Adrenal gland (tissue), 9 donors: ENCODE measurements at regions not wholly inside any gene's neighbourhood (a gene's known extent, or its start where the extent isn't known, plus 50 kb on each side); places are given as distances from the start of the nearest gene placed in this dataset.

ENCODE experiments used
- DNase-seq, 7 donors: peaks; one replicate each; pipeline ENCODE4 v3.0.0-alpha.2; 2019 to 2020
- H3K27ac ChIP-seq, 5 donors: fragments of 200-600 bp; sonication (generic) in 4 of 5; 1 replicate in 3 of 5; 2 replicates in 2 of 5; pipeline versions ENCODE4 v1.5.1 to v1.8.0; 2016 to 2020; ENCODE audit warnings: mild to moderate bottlenecking in 1 of 5
- H3K27me3 ChIP-seq: fragments of 200-600 bp; 2 replicates; pipeline ENCODE4 v1.8.0; 2021
- H3K36me3 ChIP-seq, 2 donors: fragments of 200-600 bp; replicated peaks in 1 of 2; 1 replicate in 1 of 2; 2 replicates in 1 of 2; pipeline versions ENCODE4 v1.5.1 to v1.8.0; 2018 to 2022
- H3K4me1 ChIP-seq, 2 donors: fragments of 200-600 bp; replicated peaks in 1 of 2; 1 replicate in 1 of 2; 2 replicates in 1 of 2; pipeline versions ENCODE4 v1.5.1 to v1.8.0; 2018 to 2021
- H3K4me3 ChIP-seq, 4 donors: fragments of 200-600 bp; sonication (generic) in 3 of 4; one replicate each; pipeline ENCODE4 v1.5.1; 2016 to 2018
- H3K9me3 ChIP-seq, 3 donors: fragments of 200-600 bp; sonication (generic) in 1 of 3; replicated peaks in 1 of 3; 1 replicate in 2 of 3; 2 replicates in 1 of 3; pipeline versions ENCODE4 v1.5.1 to v1.8.0; 2016 to 2021
- POLR2A ChIP-seq, 2 donors: fragments of 450-650 bp; IDR thresholded peaks; one replicate each; pipeline ENCODE4 v1.6.1; 2017; ENCODE audit warnings: antibody characterized with exemption in 2 of 2, mild to moderate bottlenecking in 2 of 2, moderate library complexity in 1 of 2
- WGBS, 4 donors: extraction: QIAGEN DNeasy Blood & Tissue Kit in 2 of 4; methylation state at CpG; one replicate each; pipeline versions ENCODE4 v1.1.5 to v1.1.7; 2013 to 2017; 5-methylcytosine and 5-hydroxymethylcytosine counted together
- intact Hi-C, 2 donors: fragments of 100-400 bp; cut with DNase I; formaldehyde crosslinking; loops; one replicate each; pipeline versions ENCODE4 v1.14.1 to v1.15.0; 2022 to 2023
- TF ChIP-seq, protein P1 (sequence below), 6 experiments: fragments of 450-650 bp in 4 of 6; fragments of 200-600 bp in 2 of 6; sonication (generic) in 1 of 6; IDR thresholded peaks; 1 replicate in 5 of 6; 2 replicates in 1 of 6; pipeline versions ENCODE4 v1.5.1 to v1.8.0; 2016 to 2021; ENCODE audit warnings: antibody characterized with exemption in 6 of 6, mild to moderate bottlenecking in 2 of 6, moderate library complexity in 1 of 6
- donor health status: healthy with polysubstance abuse.
- donor health status: Bipolar disorder and iron deficiency.
- donor health status: DM: yes; HTN: yes; CAD: no.
- donor health status: DM: no; HTN: no; CAD: no.
- donor health status: DM: no; HTN: no; CAD: no.

DNA sequence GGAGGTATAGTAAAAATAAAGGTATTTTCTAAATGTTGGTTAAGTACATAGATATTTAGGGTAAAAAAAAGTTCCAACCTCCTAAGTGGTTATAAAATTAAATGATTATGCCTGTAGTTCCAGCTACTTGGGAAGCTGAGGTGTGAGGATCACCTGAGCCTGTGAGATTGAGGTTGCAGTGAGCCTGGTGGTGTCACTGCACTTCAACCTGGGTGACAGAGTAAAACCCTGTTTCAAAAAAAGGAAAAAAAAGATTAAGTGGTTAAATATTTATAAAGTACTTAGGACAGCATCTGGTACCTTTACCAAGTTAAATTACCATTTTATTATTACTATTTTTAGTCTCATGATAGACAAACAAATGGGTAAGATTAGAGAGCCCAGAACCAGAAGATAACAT, 1801.0 kb downstream of the C4orf33 start:
- Histone ChIP-seq H3K4me3 (no peak overlapping the region), H3K27ac (no peak overlapping the region), H3K4me1 (no peaks in the 10 kb centered on the region), H3K27me3 (no peaks in the 10 kb centered on the region), H3K36me3 (no peaks in the 10 kb centered on the region), H3K9me3 (no peaks in the 10 kb centered on the region)
- intact Hi-C loops: no loop called here
- no peak for DNase-seq
- TF ChIP-seq, protein P1, sequence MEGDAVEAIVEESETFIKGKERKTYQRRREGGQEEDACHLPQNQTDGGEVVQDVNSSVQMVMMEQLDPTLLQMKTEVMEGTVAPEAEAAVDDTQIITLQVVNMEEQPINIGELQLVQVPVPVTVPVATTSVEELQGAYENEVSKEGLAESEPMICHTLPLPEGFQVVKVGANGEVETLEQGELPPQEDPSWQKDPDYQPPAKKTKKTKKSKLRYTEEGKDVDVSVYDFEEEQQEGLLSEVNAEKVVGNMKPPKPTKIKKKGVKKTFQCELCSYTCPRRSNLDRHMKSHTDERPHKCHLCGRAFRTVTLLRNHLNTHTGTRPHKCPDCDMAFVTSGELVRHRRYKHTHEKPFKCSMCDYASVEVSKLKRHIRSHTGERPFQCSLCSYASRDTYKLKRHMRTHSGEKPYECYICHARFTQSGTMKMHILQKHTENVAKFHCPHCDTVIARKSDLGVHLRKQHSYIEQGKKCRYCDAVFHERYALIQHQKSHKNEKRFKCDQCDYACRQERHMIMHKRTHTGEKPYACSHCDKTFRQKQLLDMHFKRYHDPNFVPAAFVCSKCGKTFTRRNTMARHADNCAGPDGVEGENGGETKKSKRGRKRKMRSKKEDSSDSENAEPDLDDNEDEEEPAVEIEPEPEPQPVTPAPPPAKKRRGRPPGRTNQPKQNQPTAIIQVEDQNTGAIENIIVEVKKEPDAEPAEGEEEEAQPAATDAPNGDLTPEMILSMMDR (IDR thresholded peaks at IDR 0.05): no peak
- no peak for TF ChIP-seq POLR2A (IDR thresholded peaks at IDR 0.05)

DNA sequence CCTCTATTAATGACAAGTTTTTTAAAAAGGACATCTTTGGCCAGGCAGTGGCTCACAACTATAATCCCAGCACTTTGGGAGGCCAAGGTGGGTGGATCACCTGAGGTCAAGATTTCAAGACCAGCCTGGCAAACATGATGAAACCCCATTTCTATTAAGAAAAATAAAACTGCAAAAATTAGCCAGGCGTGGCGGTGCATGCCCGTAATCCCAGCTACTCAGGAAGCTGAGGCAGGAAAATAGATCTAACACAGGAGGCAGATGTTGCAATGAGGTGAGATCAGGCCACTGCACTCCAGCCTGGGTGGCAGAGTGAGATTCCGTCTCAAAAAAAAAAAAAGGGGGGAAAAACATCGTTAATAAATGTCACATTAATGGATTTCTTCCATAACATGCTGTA, 1805.4 kb downstream of the C4orf33 start:
- no peak overlapping the region for H3K4me3 ChIP-seq
- TF ChIP-seq, protein P1 (IDR thresholded peaks at IDR 0.05): no peak
- no peak for TF ChIP-seq POLR2A (IDR thresholded peaks at IDR 0.05)
- no peak for DNase-seq
- H3K4me1 ChIP-seq: no peaks in the 10 kb centered on the region
- H3K27ac ChIP-seq: no peak overlapping the region
- H3K27me3 ChIP-seq: no peaks in the 10 kb centered on the region
- intact Hi-C loops: no loop called here
- H3K36me3 ChIP-seq: no peaks in the 10 kb centered on the region
- WGBS, 4 donors: 52 to 71% (median 59%) methylated on average over 5 of the region's 5 CpGs
- no peaks in the 10 kb centered on the region for H3K9me3 ChIP-seq

DNA sequence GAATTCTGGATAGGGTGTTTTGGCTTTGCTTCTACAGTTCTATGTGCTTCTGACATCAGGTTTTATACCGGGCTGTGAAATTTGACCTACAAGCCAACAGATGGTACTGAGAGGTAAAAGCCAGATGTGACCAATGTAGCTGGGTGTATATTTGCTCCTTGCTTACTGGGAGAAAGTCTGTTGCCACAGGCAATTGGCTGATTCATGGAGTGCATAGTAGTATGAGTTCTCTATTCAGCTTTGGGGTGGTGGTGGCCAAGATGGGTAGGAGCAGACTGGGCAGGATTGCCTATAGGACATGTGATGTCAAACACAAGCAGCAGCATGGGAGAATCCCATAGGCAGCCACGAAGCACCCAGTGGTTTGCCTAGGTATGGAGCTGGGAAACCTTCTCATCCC, 1827.0 kb downstream of the C4orf33 start:
- DNase-seq: no peak
- no peaks in the 10 kb centered on the region for H3K4me1 ChIP-seq
- H3K27ac ChIP-seq: no peak overlapping the region
- H3K36me3 ChIP-seq: no peaks in the 10 kb centered on the region
- no peak for TF ChIP-seq POLR2A (IDR thresholded peaks at IDR 0.05)
- TF ChIP-seq, protein P1 (IDR thresholded peaks at IDR 0.05): no peak
- no peak overlapping the region for H3K4me3 ChIP-seq
- no peaks in the 10 kb centered on the region for H3K9me3 ChIP-seq
- 65 to 90% (median 75%) methylated on average over 2 of the region's 2 CpGs for WGBS, 4 donors
- no peaks in the 10 kb centered on the region for H3K27me3 ChIP-seq
- intact Hi-C loops: no loop called here

DNA sequence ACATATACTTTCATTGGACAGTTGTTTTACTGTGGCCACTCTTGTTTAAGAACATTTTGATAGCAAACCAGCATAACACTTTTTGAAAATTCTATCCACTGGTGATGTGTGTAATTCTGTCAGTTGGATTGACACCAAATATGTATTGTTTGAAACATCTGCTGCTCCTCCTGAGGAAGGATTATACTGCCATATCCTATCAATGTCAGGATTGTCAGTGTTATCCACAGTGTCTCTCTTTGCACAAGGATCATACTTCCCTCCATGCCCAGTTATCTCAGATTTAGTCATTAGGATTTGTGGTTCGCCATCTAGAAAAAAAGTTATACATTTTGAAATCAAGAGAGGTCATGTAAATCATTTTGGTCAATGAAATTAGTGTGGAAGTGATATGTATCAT, 1859.6 kb downstream of the C4orf33 start:
- H3K27ac ChIP-seq: no peak overlapping the region
- no peaks in the 10 kb centered on the region for H3K4me1 ChIP-seq
- no peaks in the 10 kb centered on the region for H3K27me3 ChIP-seq
- no peak for DNase-seq
- H3K36me3 ChIP-seq: no peaks in the 10 kb centered on the region
- WGBS, 4 donors: 63 to 83% (median 69%) methylated on average over 1 of the region's 1 CpG
- H3K4me3 ChIP-seq: no peak overlapping the region
- intact Hi-C loops: no loop called here
- TF ChIP-seq, protein P1 (IDR thresholded peaks at IDR 0.05): no peak
- TF ChIP-seq POLR2A (IDR thresholded peaks at IDR 0.05): no peak
- H3K9me3 ChIP-seq: no peaks in the 10 kb centered on the region
